DOHH2 (cell line): ENCODE measurements at regions not wholly inside any gene's neighbourhood (a gene's known extent, or its start where the extent isn't known, plus 50 kb on each side); places are given as distances from the start of the nearest gene placed in this dataset.

Experiments
- H3F3A ChIP-seq: fragments of 200-600 bp; sonication (generic), shearing (Covaris generic); 2 replicates; pipeline ENCODE4 v1.6.0; 2016; ENCODE audit warnings: antibody characterized with exemption, mild to moderate bottlenecking; ENCODE audit not compliant: control insufficient read depth, insufficient read depth
- H3K27ac ChIP-seq: fragments of 200-600 bp; sonication (generic); 2 replicates; pipeline ENCODE4 v1.5.1; 2014; ENCODE audit warnings: low read depth, mild to moderate bottlenecking, low read length, moderate library complexity
- H3K27me3 ChIP-seq: fragments of 200-600 bp; sonication (generic); 2 replicates; pipeline ENCODE4 v1.6.1; 2014; ENCODE audit warnings: mild to moderate bottlenecking, low read length, mixed read lengths; ENCODE audit not compliant: control insufficient read depth
- H3K36me3 ChIP-seq: fragments of 200-600 bp; sonication (generic); 2 replicates; pipeline ENCODE4 v1.6.1; 2014; ENCODE audit warnings: mild to moderate bottlenecking, low read length, moderate library complexity, mixed read lengths; ENCODE audit not compliant: control insufficient read depth
- H3K4me1 ChIP-seq: fragments of 200-600 bp; sonication (generic); 2 replicates; pipeline ENCODE4 v1.6.1; 2014; ENCODE audit warnings: mild to moderate bottlenecking, low read length, mixed read lengths; ENCODE audit not compliant: control insufficient read depth
- H3K4me2 ChIP-seq: fragments of 200-600 bp; sonication (generic); 2 replicates; pipeline ENCODE4 v1.6.0; 2014; ENCODE audit warnings: mild to moderate bottlenecking, low read length, moderate library complexity
- H3K4me3 ChIP-seq: fragments of 200-600 bp; sonication (generic); 2 replicates; pipeline ENCODE4 v1.5.1; 2014; ENCODE audit warnings: mild to moderate bottlenecking, low read length, mixed read lengths
- H3K79me2 ChIP-seq: fragments of 200-600 bp; sonication (generic); 2 replicates; pipeline ENCODE4 v1.6.1; 2014; ENCODE audit warnings: mild to moderate bottlenecking, low read length, mixed read lengths; ENCODE audit not compliant: control insufficient read depth
- H3K9me2 ChIP-seq: fragments of 200-600 bp; sonication (generic); replicated peaks from 2 replicates; pipeline ENCODE4 v1.6.1; 2014; ENCODE audit warnings: mild to moderate bottlenecking, low read length, mixed read lengths; ENCODE audit not compliant: control insufficient read depth
- H3K9me3 ChIP-seq: fragments of 200-600 bp; sonication (generic); 2 replicates; pipeline ENCODE4 v1.6.1; 2014; ENCODE audit warnings: antibody characterized with exemption, low read length, mixed read lengths; ENCODE audit not compliant: control insufficient read depth, insufficient read depth
- H4K20me1 ChIP-seq: fragments of 200-600 bp; sonication (generic); 2 replicates; pipeline ENCODE4 v1.6.0; 2014; ENCODE audit warnings: low read depth, mild to moderate bottlenecking, antibody characterized with exemption, low read length, moderate library complexity; ENCODE audit not compliant: control insufficient read depth, insufficient read depth
- EZH2phosphoT487 ChIP-seq: fragments of 200-600 bp; sonication (generic); IDR thresholded peaks from 2 replicates; pipeline ENCODE4 v1.6.1; 2017; ENCODE audit warnings: borderline replicate concordance, mild to moderate bottlenecking, antibody characterized with exemption, low read length, moderate library complexity, mixed read lengths
- TF ChIP-seq, protein P1 (sequence below): fragments of 200-600 bp; sonication (generic); IDR thresholded peaks from one replicate; pipeline ENCODE4 v1.5.1; 2014; ENCODE audit warnings: antibody characterized with exemption, mild to moderate bottlenecking, low read depth, low read length; ENCODE audit not compliant: poor library complexity, severe bottlenecking

- H3K4me2 ChIP-seq: no peak overlapping the region
- TF ChIP-seq, protein P1, sequence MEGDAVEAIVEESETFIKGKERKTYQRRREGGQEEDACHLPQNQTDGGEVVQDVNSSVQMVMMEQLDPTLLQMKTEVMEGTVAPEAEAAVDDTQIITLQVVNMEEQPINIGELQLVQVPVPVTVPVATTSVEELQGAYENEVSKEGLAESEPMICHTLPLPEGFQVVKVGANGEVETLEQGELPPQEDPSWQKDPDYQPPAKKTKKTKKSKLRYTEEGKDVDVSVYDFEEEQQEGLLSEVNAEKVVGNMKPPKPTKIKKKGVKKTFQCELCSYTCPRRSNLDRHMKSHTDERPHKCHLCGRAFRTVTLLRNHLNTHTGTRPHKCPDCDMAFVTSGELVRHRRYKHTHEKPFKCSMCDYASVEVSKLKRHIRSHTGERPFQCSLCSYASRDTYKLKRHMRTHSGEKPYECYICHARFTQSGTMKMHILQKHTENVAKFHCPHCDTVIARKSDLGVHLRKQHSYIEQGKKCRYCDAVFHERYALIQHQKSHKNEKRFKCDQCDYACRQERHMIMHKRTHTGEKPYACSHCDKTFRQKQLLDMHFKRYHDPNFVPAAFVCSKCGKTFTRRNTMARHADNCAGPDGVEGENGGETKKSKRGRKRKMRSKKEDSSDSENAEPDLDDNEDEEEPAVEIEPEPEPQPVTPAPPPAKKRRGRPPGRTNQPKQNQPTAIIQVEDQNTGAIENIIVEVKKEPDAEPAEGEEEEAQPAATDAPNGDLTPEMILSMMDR: no peak
- TF ChIP-seq EZH2phosphoT487: no peak
Measured at GRCh38 chr20:60068509-60068908, 110.3 kb downstream of the CDH26 start.

DNA sequence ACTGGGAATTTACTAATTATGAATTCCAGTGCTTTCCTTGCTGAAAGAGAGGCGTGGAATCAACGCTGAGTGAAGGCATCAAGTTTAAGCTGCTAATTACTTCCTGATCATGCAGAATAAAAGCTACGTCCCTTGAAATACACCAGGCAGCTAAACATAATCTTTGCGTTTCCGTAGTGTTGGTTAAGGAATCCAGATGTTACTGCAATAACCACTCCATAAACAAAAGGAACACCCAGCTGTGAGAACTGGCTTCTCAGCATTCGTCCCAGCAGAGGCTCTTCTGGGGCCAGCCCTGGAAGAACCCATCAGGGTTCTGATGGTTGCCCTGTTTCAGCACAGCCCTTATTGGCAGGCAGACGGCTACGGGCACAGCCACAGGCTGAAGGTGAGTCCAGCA lies 111.4 kb downstream of the CDH26 start:
- no peak overlapping the region for H3K4me2 ChIP-seq
- no peaks in the 10 kb centered on the region for H3K27me3 ChIP-seq
- H4K20me1 ChIP-seq: no peaks in the 10 kb centered on the region
- H3F3A ChIP-seq: no peaks in the 10 kb centered on the region
- H3K9me3 ChIP-seq: no peaks in the 10 kb centered on the region
- no peaks in the 10 kb centered on the region for H3K79me2 ChIP-seq
- TF ChIP-seq, protein P1: no peak
- H3K4me1 ChIP-seq: no peaks in the 10 kb centered on the region
- H3K9me2 ChIP-seq: no peaks in the 10 kb centered on the region
- H3K36me3 ChIP-seq: no peaks in the 10 kb centered on the region
- no peak overlapping the region for H3K4me3 ChIP-seq
- no peak overlapping the region for H3K27ac ChIP-seq

More at GRCh38 chr20:60068509-60068908, 110.3 kb downstream of the CDH26 start:
- no peak overlapping the region for H3K4me3 ChIP-seq
- no peaks in the 10 kb centered on the region for H3K9me2 ChIP-seq
- H3K27ac ChIP-seq: no peak overlapping the region
- no peaks in the 10 kb centered on the region for H4K20me1 ChIP-seq
- no peaks in the 10 kb centered on the region for H3K4me1 ChIP-seq
- H3F3A ChIP-seq: no peaks in the 10 kb centered on the region
- no peaks in the 10 kb centered on the region for H3K79me2 ChIP-seq
- no peaks in the 10 kb centered on the region for H3K27me3 ChIP-seq
- no peaks in the 10 kb centered on the region for H3K36me3 ChIP-seq
- H3K9me3 ChIP-seq: no peaks in the 10 kb centered on the region

DNA sequence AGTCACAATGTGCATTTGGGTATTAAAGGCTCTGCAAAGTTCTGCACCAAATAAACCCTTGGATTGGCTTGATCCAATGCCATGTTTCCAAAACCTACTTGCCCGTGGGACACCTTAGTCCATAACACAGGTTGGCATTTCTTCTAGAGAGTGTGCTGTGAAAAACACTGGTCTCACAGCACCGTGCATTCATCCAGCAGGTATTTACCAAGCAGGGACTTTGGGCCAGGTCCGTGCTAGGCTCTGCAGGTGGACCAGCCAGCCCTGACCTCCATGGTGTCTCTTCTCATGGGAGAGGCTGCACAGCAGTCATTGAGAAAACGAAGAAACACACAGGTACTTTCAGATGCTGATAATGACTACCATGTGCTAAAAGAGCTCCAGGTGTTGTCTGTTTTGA lies 112.6 kb downstream of the CDH26 start:
- Histone ChIP-seq H3K4me2 (no peak overlapping the region), H3K27me3 (no peaks in the 10 kb centered on the region), H3F3A (no peaks in the 10 kb centered on the region), H3K4me1 (no peaks in the 10 kb centered on the region), H4K20me1 (no peaks in the 10 kb centered on the region), H3K36me3 (no peaks in the 10 kb centered on the region), H3K79me2 (no peaks in the 10 kb centered on the region), H3K9me2 (no peaks in the 10 kb centered on the region), H3K9me3 (no peaks in the 10 kb centered on the region), H3K4me3 (no peak overlapping the region), H3K27ac (no peak overlapping the region)
- TF ChIP-seq, protein P1: no peak
- no peak for TF ChIP-seq EZH2phosphoT487

DNA sequence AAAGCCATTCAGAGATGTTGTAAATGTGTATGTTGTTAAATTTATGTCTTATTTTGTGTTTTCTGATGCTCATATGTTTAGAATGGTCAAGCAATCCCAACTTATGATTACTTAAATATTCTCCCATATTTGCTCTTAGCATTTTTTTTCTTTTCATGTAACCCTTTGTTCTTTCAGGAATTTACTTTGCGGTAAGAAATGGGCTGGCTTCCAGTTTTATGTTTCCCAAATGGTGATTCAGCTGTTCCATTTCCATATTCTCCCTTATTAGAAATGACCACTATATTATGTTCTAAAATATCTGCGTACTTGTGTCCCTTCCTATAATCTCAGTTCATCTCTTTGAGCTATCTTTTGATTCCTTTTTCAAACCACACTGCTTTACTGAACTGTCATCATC lies 113.7 kb downstream of the CDH26 start:
- no peaks in the 10 kb centered on the region for H3K79me2 ChIP-seq
- H3K9me3 ChIP-seq: no peaks in the 10 kb centered on the region
- no peaks in the 10 kb centered on the region for H3K27me3 ChIP-seq
- H3K9me2 ChIP-seq: no peaks in the 10 kb centered on the region
- no peak overlapping the region for H3K4me2 ChIP-seq
- TF ChIP-seq, protein P1: no peak
- TF ChIP-seq EZH2phosphoT487: no peak
- no peaks in the 10 kb centered on the region for H3K4me1 ChIP-seq
- H3K36me3 ChIP-seq: no peaks in the 10 kb centered on the region
- H3K4me3 ChIP-seq: no peak overlapping the region
- no peak overlapping the region for H3K27ac ChIP-seq
- no peaks in the 10 kb centered on the region for H4K20me1 ChIP-seq
- H3F3A ChIP-seq: no peaks in the 10 kb centered on the region
